ENCODE measurements at regions not wholly inside any gene's neighbourhood (a gene's known extent, or its start where the extent isn't known, plus 50 kb on each side); places are given as distances from the start of the nearest gene placed in this dataset.
A peak's percentile ranks its signal among the peaks of the same experiment; 100 is the strongest.

GRCh38 chr1:78797108-78797781, 147.6 kb downstream of the IFI44 start:
- no peak for DNase-seq

- DNase-seq = no peak
Measured at GRCh38 chr1:78799926-78800325, 150.3 kb downstream of the IFI44 start.

GRCh38 chr1:78814176-78814575, 164.5 kb downstream of the IFI44 start:
- no peak for DNase-seq

- no peak for DNase-seq
Measured at GRCh38 chr1:78825561-78825960, 175.9 kb downstream of the IFI44 start.

GRCh38 chr1:78829644-78830043, 176.9 kb downstream of the ADGRL4 start:
- no peak for DNase-seq

- DNase-seq = no peak
Measured at GRCh38 chr1:78830321-78830720, 176.2 kb downstream of the ADGRL4 start.

GRCh38 chr1:78831731-78832360, 174.7 kb downstream of the ADGRL4 start:
- DNase-seq = no peak

- peak; percentile 49 for DNase-seq
Measured at GRCh38 chr1:78833491-78833890, 173.0 kb downstream of the ADGRL4 start.

- DNase-seq = no peak
Measured at GRCh38 chr1:78834201-78834741, 172.3 kb downstream of the ADGRL4 start.

GRCh38 chr1:78836726-78837125, 169.8 kb downstream of the ADGRL4 start:
- DNase-seq = no peak

- DNase-seq = no peak
Measured at GRCh38 chr1:78839704-78840277, 166.7 kb downstream of the ADGRL4 start.

Data from left kidney (tissue), 1 donor.